CD4-positive, alpha-beta memory T cell (primary cell): ENCODE measurements at regions not wholly inside any gene's neighbourhood (a gene's known extent, or its start where the extent isn't known, plus 50 kb on each side); places are given as distances from the start of the nearest gene placed in this dataset.

Experiments used
- CTCF ChIA-PET: fragments of 350-600 bp; sonication (Branson Sonifier 250); formaldehyde crosslinking; loops from one replicate; lab custom pipeline; 2021; ENCODE audit warnings: inconsistent platforms; ENCODE audit not compliant: partially characterized antibody; lab: Charles Lee
- POLR2A ChIA-PET: fragments of 350-600 bp; sonication (Branson Sonifier 250); formaldehyde crosslinking; loops from one replicate; lab custom pipeline; 2021; ENCODE audit not compliant: partially characterized antibody; lab: Charles Lee
- DNase-seq, 5 donors: peaks; one replicate each; pipeline versions ENCODE4 v3.0.0 to v3.0.0-alpha.2; 2020 to 2022; ENCODE audit warnings: mixed read lengths in 1 of 5
- H3K27ac ChIP-seq: one replicate; pipeline ENCODE4 v1.7.0; 2013; ENCODE audit warnings: low read depth, low read length
- H3K27me3 ChIP-seq: 2 replicates; pipeline ENCODE4 v1.7.0; 2013; ENCODE audit warnings: mild to moderate bottlenecking, low read length, moderate library complexity; ENCODE audit not compliant: insufficient read depth
- H3K36me3 ChIP-seq: 2 replicates; pipeline ENCODE4 v1.7.0; 2013; ENCODE audit warnings: mild to moderate bottlenecking, low read length, moderate library complexity; ENCODE audit not compliant: insufficient read depth
- H3K4me1 ChIP-seq: 2 replicates; pipeline ENCODE4 v1.7.0; 2013; ENCODE audit warnings: mild to moderate bottlenecking, low read length, moderate library complexity; ENCODE audit not compliant: insufficient read depth
- H3K4me3 ChIP-seq, 2 donors: one replicate each; pipeline ENCODE4 v1.7.0; 2013; ENCODE audit warnings: low read length in 2 of 2, mild to moderate bottlenecking in 1 of 2
- H3K9me3 ChIP-seq, 2 donors: one replicate each; pipeline ENCODE4 v1.7.0; 2013; ENCODE audit warnings: low read length in 2 of 2, control low read depth in 1 of 2; ENCODE audit not compliant: control insufficient read depth in 1 of 2
- H3K27ac Mint-ChIP-seq, 7 donors: one replicate each; pipeline ENCODE4 v1.8.0; 2020 to 2021; ENCODE audit warnings: mixed read lengths in 7 of 7, mild to moderate bottlenecking in 6 of 7, inconsistent platforms in 3 of 7, moderate library complexity in 3 of 7
- H3K27me3 Mint-ChIP-seq, 2 donors: one replicate each; pipeline ENCODE4 v1.8.0; 2020 to 2021; ENCODE audit warnings: mixed read lengths in 2 of 2
- H3K36me3 Mint-ChIP-seq, 2 donors: one replicate each; pipeline ENCODE4 v1.8.0; 2020 to 2021; ENCODE audit warnings: mixed read lengths in 2 of 2, inconsistent platforms in 1 of 2, mild to moderate bottlenecking in 1 of 2
- H3K4me1 Mint-ChIP-seq, 4 donors: one replicate each; pipeline ENCODE4 v1.8.0; 2020 to 2021; ENCODE audit warnings: mixed read lengths in 4 of 4, mild to moderate bottlenecking in 1 of 4
- H3K4me3 Mint-ChIP-seq, 8 donors: one replicate each; pipeline ENCODE4 v1.8.0; 2020 to 2021; ENCODE audit warnings: mixed read lengths in 8 of 8, mild to moderate bottlenecking in 7 of 8, moderate library complexity in 6 of 8, inconsistent platforms in 3 of 8
- H3K9me3 Mint-ChIP-seq, 8 donors: one replicate each; pipeline ENCODE4 v1.8.0; 2020 to 2021; ENCODE audit warnings: mixed read lengths in 8 of 8, mild to moderate bottlenecking in 5 of 8, inconsistent platforms in 3 of 8, moderate library complexity in 1 of 8
- intact Hi-C: fragments of 100-400 bp; cut with micrococcal nuclease; formaldehyde crosslinking; loops from one replicate; pipeline ENCODE4 v1.15.1; 2023

DNA sequence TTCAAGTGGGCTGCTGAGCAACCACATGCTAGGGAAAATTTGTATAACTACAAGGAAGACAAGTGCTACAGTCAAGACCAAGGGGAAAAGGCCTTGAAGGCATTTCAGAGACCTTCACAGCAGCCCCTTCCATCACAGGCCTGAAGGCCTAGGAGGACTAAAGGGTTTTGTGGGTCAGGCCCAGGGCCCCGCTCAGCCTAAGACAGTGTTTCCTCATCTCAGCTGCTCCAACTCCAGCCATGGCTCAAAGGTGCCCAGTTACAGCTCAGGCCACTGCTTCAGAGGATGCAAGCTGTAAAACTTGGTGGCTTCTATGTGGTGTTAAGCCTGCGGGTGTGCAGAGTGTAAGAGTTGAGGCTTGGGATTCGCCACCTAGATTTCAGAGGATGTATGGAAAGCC, 260.5 kb downstream of the NXPE2 start:
- H3K27me3 Mint-ChIP-seq, result no peaks in the 10 kb centered on the region
- H3K36me3 Mint-ChIP-seq, result no peaks in the 10 kb centered on the region
- H3K36me3 ChIP-seq, result no peaks in the 10 kb centered on the region
- no peak for DNase-seq
- peaks cover 0 to 13% (median 10%) of the 10 kb centered on the region in 8 donors for H3K9me3 Mint-ChIP-seq
- H3K4me1 ChIP-seq, result no peaks in the 10 kb centered on the region
- no peaks in the 10 kb centered on the region for H3K9me3 ChIP-seq
- intact Hi-C loops, result no loop called here
- no peak overlapping the region for H3K27ac ChIP-seq
- H3K27me3 ChIP-seq, result no peaks in the 10 kb centered on the region
- no peak overlapping the region for H3K27ac Mint-ChIP-seq
- CTCF ChIA-PET, result no interaction called here
- no peaks in the 10 kb centered on the region for H3K4me1 Mint-ChIP-seq
- no peak overlapping the region for H3K4me3 ChIP-seq
- no peak overlapping the region for H3K4me3 Mint-ChIP-seq
- POLR2A ChIA-PET, result no interaction called here

DNA sequence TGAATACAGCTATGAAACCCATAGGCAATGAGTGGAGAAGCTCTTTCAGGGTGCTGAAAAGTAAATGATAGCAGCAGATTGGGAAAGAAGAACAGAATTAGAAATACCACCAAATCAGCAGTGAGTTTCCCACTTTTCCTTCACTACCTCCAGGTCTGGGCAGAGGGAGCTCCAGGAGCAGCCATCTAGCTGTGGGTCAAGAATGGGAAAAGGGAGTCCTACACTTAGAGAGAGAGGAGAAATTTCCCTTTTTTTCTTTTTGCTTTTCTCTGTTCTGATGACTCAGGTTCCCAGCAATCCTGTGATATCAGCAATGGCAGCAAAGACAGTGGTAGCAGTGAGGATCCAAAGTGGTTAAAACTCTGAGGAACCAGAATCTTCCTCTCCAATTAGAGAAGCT, 263.9 kb downstream of the NXPE2 start:
- H3K9me3 ChIP-seq, result no peaks in the 10 kb centered on the region
- H3K4me1 ChIP-seq, result no peaks in the 10 kb centered on the region
- ChIA-PET POLR2A (no interaction called here), CTCF (no interaction called here)
- H3K27me3 ChIP-seq, result no peaks in the 10 kb centered on the region
- no peaks in the 10 kb centered on the region for H3K36me3 ChIP-seq
- H3K4me3 Mint-ChIP-seq, result no peak overlapping the region
- no peak overlapping the region for H3K27ac Mint-ChIP-seq
- H3K27me3 Mint-ChIP-seq, result peaks cover 0 to 1% of the 10 kb centered on the region in 2 donors
- no peaks in the 10 kb centered on the region for H3K36me3 Mint-ChIP-seq
- intact Hi-C loops, result no loop called here
- no peak overlapping the region for H3K27ac ChIP-seq
- peaks cover 0 to 15% (median 10%) of the 10 kb centered on the region in 8 donors for H3K9me3 Mint-ChIP-seq
- H3K4me3 ChIP-seq, result no peak overlapping the region
- DNase-seq, result no peak
- no peaks in the 10 kb centered on the region for H3K4me1 Mint-ChIP-seq

DNA sequence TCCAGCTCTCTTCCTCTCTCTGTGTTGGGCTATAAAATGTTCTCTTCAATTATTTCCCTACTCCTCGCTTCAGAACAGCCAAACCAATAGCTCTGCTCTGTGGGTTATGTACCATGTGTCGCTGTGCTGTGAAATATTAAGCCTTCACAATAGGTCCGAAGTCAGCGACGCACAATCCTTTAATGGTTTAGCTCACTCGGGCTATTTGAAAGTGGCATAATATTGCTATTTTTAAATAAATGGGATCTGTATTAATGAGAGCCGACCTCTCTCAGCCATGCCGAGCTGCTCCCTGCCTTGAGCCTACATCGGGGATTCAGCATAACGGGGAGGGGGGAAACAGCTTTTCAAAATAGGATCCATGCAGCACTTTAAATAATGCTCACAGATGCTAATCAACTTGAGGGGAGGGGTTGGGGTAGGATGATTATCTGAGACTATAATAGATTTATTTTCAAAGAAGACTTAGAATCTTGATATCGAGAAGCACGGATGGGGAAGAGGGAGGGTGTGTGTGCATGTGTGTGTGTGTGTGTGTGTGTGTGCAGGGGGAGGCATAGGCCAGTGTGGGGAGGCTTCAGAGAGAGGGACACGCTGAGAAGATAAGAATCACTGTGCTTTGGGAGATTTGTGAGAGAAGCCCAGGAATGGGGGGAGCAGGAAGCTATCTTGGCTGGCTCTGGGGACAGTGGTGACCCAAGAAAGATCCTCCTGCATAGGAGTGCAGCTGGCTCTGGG, 271.5 kb downstream of the NXPE2 start:
- peaks cover 0 to 7% (median 0%) of the 10 kb centered on the region in 8 donors for H3K9me3 Mint-ChIP-seq
- peaks cover 0 to 4% of the 10 kb centered on the region in 2 donors for H3K36me3 Mint-ChIP-seq
- peaks cover 1 to 2% of the 10 kb centered on the region in 2 donors for H3K27me3 Mint-ChIP-seq
- Histone ChIP-seq H3K9me3 (no peaks in the 10 kb centered on the region), H3K27me3 (no peaks in the 10 kb centered on the region), H3K4me1 (no peaks in the 10 kb centered on the region), H3K27ac (no peak overlapping the region), H3K4me3 (no peak overlapping the region), H3K36me3 (no peaks in the 10 kb centered on the region)
- POLR2A ChIA-PET, result no interaction called here
- no peak for DNase-seq
- intact Hi-C loops, result no loop called here
- no peak overlapping the region for H3K4me3 Mint-ChIP-seq
- CTCF ChIA-PET, result no interaction called here
- H3K4me1 Mint-ChIP-seq, result no peaks in the 10 kb centered on the region
- H3K27ac Mint-ChIP-seq, result no peak overlapping the region

DNA sequence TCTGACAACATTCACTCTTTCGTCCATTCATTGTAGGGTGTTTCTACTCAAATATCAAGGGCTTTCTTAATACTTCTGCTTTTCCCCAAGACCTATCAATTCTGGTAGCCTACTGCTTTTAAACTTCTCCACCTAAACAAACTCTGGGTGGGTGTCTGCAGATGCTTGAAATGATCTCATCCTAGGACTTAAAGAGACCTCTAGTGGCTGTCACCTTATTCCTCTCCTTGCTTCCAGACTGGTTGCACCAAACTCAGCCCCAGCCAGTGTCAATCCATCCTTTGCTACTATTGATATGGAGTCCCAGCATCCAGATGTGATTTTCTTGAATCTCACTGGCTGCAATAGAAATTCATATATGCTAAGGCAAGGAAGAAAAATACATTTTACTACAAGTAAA, 274.7 kb downstream of the NXPE2 start:
- CTCF ChIA-PET, result no interaction called here
- Mint-ChIP-seq H3K4me1 (no peaks in the 10 kb centered on the region), H3K4me3 (no peak overlapping the region), H3K36me3 (peaks cover 0 to 4% of the 10 kb centered on the region in 2 donors), H3K27ac (no peak overlapping the region), H3K27me3 (peaks cover 0 to 2% of the 10 kb centered on the region in 2 donors), H3K9me3 (peaks cover 0 to 7% (median 2%) of the 10 kb centered on the region in 8 donors)
- no peaks in the 10 kb centered on the region for H3K4me1 ChIP-seq
- no peaks in the 10 kb centered on the region for H3K9me3 ChIP-seq
- DNase-seq, result no peak
- intact Hi-C loops, result no loop called here
- no peak overlapping the region for H3K4me3 ChIP-seq
- POLR2A ChIA-PET, result no interaction called here
- no peak overlapping the region for H3K27ac ChIP-seq
- no peaks in the 10 kb centered on the region for H3K27me3 ChIP-seq
- no peaks in the 10 kb centered on the region for H3K36me3 ChIP-seq

DNA sequence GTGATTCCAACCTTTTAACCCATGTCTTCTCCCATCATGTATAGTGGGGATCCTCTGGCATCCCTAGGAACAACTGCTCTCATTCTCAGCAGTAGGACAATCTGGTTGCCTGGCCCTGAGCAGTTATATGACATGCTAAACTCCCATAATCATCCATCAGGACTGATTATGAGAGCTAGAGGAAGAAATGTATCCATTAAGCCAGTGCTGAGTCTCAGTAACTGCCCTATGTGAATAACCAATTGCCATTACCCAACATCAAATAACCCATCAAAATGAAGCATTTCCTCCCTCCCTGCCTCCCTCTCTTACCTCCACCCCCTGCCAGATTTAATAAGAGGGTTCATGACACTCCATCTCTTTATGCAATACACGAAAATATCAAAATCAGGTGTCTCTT, 277.6 kb downstream of the NXPE2 start:
- H3K9me3 ChIP-seq, result no peaks in the 10 kb centered on the region
- no peak for DNase-seq
- ChIA-PET CTCF (no interaction called here), POLR2A (no interaction called here)
- no peaks in the 10 kb centered on the region for H3K36me3 ChIP-seq
- no peak overlapping the region for H3K4me3 ChIP-seq
- no peaks in the 10 kb centered on the region for H3K36me3 Mint-ChIP-seq
- no peaks in the 10 kb centered on the region for H3K27me3 Mint-ChIP-seq
- H3K9me3 Mint-ChIP-seq, result peaks cover 0 to 6% (median 0%) of the 10 kb centered on the region in 8 donors
- no peaks in the 10 kb centered on the region for H3K4me1 ChIP-seq
- H3K4me1 Mint-ChIP-seq, result no peaks in the 10 kb centered on the region
- no peak overlapping the region for H3K27ac Mint-ChIP-seq
- no peaks in the 10 kb centered on the region for H3K27me3 ChIP-seq
- H3K4me3 Mint-ChIP-seq, result no peak overlapping the region
- no peak overlapping the region for H3K27ac ChIP-seq
- intact Hi-C loops, result no loop called here

DNA sequence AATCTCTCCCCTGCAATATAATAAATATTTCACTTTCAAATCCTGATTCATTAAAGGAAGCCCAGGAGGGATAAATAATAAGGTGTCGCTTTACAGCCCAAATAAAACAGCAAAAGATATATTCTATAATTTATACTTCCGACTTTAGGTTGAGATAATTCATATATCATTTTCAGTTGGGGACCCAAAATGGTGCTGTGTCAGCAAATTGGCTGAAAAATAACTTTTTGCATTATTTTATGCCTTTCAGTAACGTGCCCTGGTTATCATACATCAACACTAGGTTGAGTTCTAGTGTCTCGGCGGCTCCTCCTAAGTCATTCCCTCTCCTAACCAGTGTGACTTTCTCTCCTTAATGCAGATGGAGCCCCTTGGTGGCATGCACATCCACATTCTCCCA, 278.2 kb downstream of the NXPE2 start:
- H3K27ac Mint-ChIP-seq, result no peak overlapping the region

DNA sequence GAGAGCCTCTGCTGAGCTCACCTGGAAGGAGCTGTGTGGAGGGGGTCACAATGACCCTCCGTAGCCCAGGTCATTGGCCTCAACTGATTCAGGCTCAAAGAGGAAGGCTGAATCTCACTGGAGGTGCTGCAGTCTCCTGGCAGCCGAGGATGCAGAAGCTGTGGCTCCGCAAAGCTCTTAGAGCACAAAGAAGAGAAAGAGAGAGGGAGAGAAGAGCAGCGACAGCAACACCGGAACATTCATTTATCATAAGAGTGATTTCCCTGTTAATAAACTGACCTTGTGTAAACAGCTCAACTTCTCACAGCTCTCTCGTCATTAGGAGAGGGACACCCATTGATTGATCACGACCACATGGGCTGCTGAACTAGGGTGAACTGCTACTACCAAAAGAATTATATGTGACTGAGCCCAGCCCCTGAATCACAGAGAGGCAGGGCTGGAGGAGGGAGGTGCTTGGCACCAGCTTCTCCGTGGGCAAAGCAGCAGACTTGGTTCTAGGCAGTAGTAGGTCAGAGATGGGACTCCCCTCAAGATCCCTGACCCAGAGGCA, 281.7 kb downstream of the NXPE2 start:
- Mint-ChIP-seq H3K9me3 (peaks cover 0 to 6% (median 0%) of the 10 kb centered on the region in 8 donors), H3K4me3 (no peak overlapping the region), H3K27me3 (no peaks in the 10 kb centered on the region), H3K4me1 (no peaks in the 10 kb centered on the region), H3K27ac (no peak overlapping the region), H3K36me3 (no peaks in the 10 kb centered on the region)
- H3K4me1 ChIP-seq, result no peaks in the 10 kb centered on the region
- POLR2A ChIA-PET, result no interaction called here
- no peaks in the 10 kb centered on the region for H3K36me3 ChIP-seq
- no peak for DNase-seq
- no peaks in the 10 kb centered on the region for H3K9me3 ChIP-seq
- intact Hi-C loops, result no loop called here
- H3K4me3 ChIP-seq, result no peak overlapping the region
- H3K27ac ChIP-seq, result no peak overlapping the region
- CTCF ChIA-PET, result no interaction called here
- H3K27me3 ChIP-seq, result no peaks in the 10 kb centered on the region

More for the DNA sequence above, 278.2 kb downstream of the NXPE2 start:
- H3K9me3 ChIP-seq, result no peaks in the 10 kb centered on the region
- ChIA-PET CTCF (no interaction called here), POLR2A (no interaction called here)
- no peak overlapping the region for H3K27ac ChIP-seq
- no peaks in the 10 kb centered on the region for H3K4me1 Mint-ChIP-seq
- no peaks in the 10 kb centered on the region for H3K27me3 ChIP-seq
- DNase-seq, result no peak
- H3K27me3 Mint-ChIP-seq, result no peaks in the 10 kb centered on the region
- no peaks in the 10 kb centered on the region for H3K36me3 ChIP-seq
- no peak overlapping the region for H3K4me3 Mint-ChIP-seq
- H3K4me3 ChIP-seq, result no peak overlapping the region
- no peaks in the 10 kb centered on the region for H3K36me3 Mint-ChIP-seq
- intact Hi-C loops, result no loop called here
- peaks cover 0 to 6% (median 0%) of the 10 kb centered on the region in 8 donors for H3K9me3 Mint-ChIP-seq
- H3K4me1 ChIP-seq, result no peaks in the 10 kb centered on the region
